Natural killer cell (primary cell): ENCODE measurements at regions not wholly inside any gene's neighbourhood (a gene's known extent, or its start where the extent isn't known, plus 50 kb on each side); places are given as distances from the start of the nearest gene placed in this dataset.

Source experiments
- ATAC-seq, 3 donors: fragments of 150-1000 bp in 2 of 3; fragments of 200-7000 bp in 1 of 3; cut with Tn5 transposase; 1 replicate in 1 of 3; 2 replicates in 2 of 3; pipeline ENCODE4 v1.10.0; 2021; ENCODE audit warnings: mild to moderate bottlenecking in 2 of 3, moderate library complexity in 2 of 3
- DNase-seq, 2 donors: peaks; one replicate each; pipeline versions ENCODE4 v3.0.0 to v3.0.0-alpha.2; 2013 to 2021; ENCODE audit warnings: mixed read lengths in 1 of 2
- H3K27ac ChIP-seq: one replicate; pipeline ENCODE4 v1.5.1; 2013; ENCODE audit warnings: mild to moderate bottlenecking, low read length
- H3K27me3 ChIP-seq: one replicate; pipeline ENCODE4 v1.6.1; 2013; ENCODE audit warnings: low read length; ENCODE audit not compliant: control insufficient read depth, insufficient read depth
- H3K36me3 ChIP-seq: one replicate; pipeline ENCODE4 v1.6.1; 2013; ENCODE audit warnings: low read length; ENCODE audit not compliant: control insufficient read depth, insufficient read depth
- H3K4me1 ChIP-seq: one replicate; pipeline ENCODE4 v1.6.1; 2013; ENCODE audit warnings: low read length; ENCODE audit not compliant: control insufficient read depth, insufficient read depth
- H3K4me3 ChIP-seq: one replicate; pipeline ENCODE4 v1.5.1; 2013; ENCODE audit warnings: low read length
- H3K9me3 ChIP-seq: one replicate; pipeline ENCODE4 v1.6.1; 2013; ENCODE audit warnings: low read length; ENCODE audit not compliant: control insufficient read depth, insufficient read depth
- H3K27ac Mint-ChIP-seq, 2 donors: one replicate each; pipeline ENCODE4 v1.8.0; 2022; ENCODE audit warnings: mild to moderate bottlenecking in 2 of 2, mixed read lengths in 2 of 2, moderate library complexity in 1 of 2
- H3K27me3 Mint-ChIP-seq, 2 donors: one replicate each; pipeline ENCODE4 v1.8.0; 2022; ENCODE audit warnings: low read depth in 2 of 2, mixed read lengths in 2 of 2
- H3K36me3 Mint-ChIP-seq: one replicate; pipeline ENCODE4 v1.8.0; 2022; ENCODE audit warnings: mixed read lengths
- H3K4me1 Mint-ChIP-seq, 2 donors: one replicate each; pipeline ENCODE4 v1.8.0; 2022; ENCODE audit warnings: mixed read lengths in 2 of 2
- H3K4me3 Mint-ChIP-seq: one replicate; pipeline ENCODE4 v1.8.0; 2022; ENCODE audit warnings: mild to moderate bottlenecking, moderate library complexity, mixed read lengths
- H3K9me3 Mint-ChIP-seq, 2 donors: one replicate each; pipeline ENCODE4 v1.8.0; 2022; ENCODE audit warnings: mixed read lengths in 2 of 2
- WGBS: methylation state at CpG from one replicate; pipeline ENCODE4 v1.1.7; 2013; ENCODE audit warnings: missing lambda C conversion rate; ENCODE audit not compliant: insufficient coverage; 5-methylcytosine and 5-hydroxymethylcytosine counted together
- intact Hi-C: fragments of 100-400 bp; cut with micrococcal nuclease; formaldehyde crosslinking; loops from one replicate; pipeline ENCODE4 v1.14.2; 2022
- TF ChIP-seq, protein P1 (sequence below): fragments of 200-600 bp; IDR thresholded peaks from one replicate; pipeline ENCODE4 v1.8.0; 2022; ENCODE audit warnings: antibody characterized with exemption

GRCh38 chr2:173432049-173432754 is 77.5 kb downstream of the CDCA7 start:
- no peaks in the 10 kb centered on the region for H3K27me3 ChIP-seq
- peaks cover 17 to 18% of the 10 kb centered on the region in 2 donors for H3K27me3 Mint-ChIP-seq
- H3K9me3 ChIP-seq = no peaks in the 10 kb centered on the region
- intact Hi-C loops = no loop called here
- TF ChIP-seq, protein P1, sequence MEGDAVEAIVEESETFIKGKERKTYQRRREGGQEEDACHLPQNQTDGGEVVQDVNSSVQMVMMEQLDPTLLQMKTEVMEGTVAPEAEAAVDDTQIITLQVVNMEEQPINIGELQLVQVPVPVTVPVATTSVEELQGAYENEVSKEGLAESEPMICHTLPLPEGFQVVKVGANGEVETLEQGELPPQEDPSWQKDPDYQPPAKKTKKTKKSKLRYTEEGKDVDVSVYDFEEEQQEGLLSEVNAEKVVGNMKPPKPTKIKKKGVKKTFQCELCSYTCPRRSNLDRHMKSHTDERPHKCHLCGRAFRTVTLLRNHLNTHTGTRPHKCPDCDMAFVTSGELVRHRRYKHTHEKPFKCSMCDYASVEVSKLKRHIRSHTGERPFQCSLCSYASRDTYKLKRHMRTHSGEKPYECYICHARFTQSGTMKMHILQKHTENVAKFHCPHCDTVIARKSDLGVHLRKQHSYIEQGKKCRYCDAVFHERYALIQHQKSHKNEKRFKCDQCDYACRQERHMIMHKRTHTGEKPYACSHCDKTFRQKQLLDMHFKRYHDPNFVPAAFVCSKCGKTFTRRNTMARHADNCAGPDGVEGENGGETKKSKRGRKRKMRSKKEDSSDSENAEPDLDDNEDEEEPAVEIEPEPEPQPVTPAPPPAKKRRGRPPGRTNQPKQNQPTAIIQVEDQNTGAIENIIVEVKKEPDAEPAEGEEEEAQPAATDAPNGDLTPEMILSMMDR = no peak
- no peaks in the 10 kb centered on the region for H3K36me3 ChIP-seq
- H3K9me3 Mint-ChIP-seq = no peaks in the 10 kb centered on the region
- no peaks in the 10 kb centered on the region for H3K36me3 Mint-ChIP-seq
- no peak for ATAC-seq
- H3K27ac ChIP-seq = no peak overlapping the region
- H3K4me1 ChIP-seq = no peaks in the 10 kb centered on the region
- H3K4me1 Mint-ChIP-seq = no peaks in the 10 kb centered on the region
- WGBS = 49% methylated on average over 6 of the region's 7 CpGs
- no peak overlapping the region for H3K27ac Mint-ChIP-seq
- no peak overlapping the region for H3K4me3 ChIP-seq
- no peak for DNase-seq
- H3K4me3 Mint-ChIP-seq = no peak overlapping the region

DNA sequence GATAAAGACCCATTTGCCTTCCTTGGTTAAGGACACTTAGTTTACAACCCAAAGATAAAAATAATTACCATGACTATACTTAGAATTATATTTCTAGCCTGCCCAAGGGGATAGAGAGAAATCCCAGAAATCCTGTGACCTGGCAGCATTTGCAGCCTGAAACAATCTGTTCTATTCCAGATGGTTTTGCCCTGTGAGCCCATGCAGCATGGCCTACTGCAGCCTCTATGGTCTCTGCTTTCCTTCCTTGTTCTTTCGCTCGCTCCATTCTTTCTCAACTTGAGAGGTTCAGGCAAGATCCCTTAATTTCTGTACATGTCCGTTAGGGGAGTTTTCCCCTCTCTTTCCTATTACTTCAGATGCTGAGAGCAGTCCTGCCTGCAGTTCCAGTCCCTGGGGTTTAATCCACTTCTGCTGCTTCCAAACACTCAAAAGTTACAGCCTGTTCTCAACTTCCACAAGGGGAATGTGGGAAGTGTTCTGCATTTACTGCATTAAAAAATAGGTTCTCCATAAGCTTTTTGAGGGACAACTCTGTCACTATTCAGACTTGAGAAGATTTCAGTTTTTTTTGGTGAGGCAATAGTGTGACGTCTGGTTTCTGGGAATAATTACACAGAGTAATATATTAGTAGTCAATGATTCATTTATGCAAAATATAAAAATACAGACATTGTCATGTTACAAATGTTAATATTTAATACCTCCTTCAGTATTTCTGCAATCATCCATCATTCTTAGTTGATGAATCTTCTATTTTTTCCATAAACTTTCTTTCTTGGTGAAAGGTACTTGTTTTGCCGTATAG is 80.3 kb downstream of the CDCA7 start:
- TF ChIP-seq, protein P1 = no peak
- H3K36me3 ChIP-seq = no peaks in the 10 kb centered on the region
- WGBS = 89% methylated on average over 4 of the region's 5 CpGs
- H3K4me3 ChIP-seq = no peak overlapping the region
- no peaks in the 10 kb centered on the region for H3K9me3 ChIP-seq
- no peaks in the 10 kb centered on the region for H3K4me1 Mint-ChIP-seq
- ATAC-seq (no peak), DNase-seq (no peak)
- H3K27ac Mint-ChIP-seq = no peak overlapping the region
- no peaks in the 10 kb centered on the region for H3K27me3 ChIP-seq
- intact Hi-C loops = no loop called here
- no peaks in the 10 kb centered on the region for H3K4me1 ChIP-seq
- H3K27ac ChIP-seq = no peak overlapping the region
- H3K4me3 Mint-ChIP-seq = no peak overlapping the region
- H3K36me3 Mint-ChIP-seq = no peaks in the 10 kb centered on the region
- H3K9me3 Mint-ChIP-seq = no peaks in the 10 kb centered on the region
- H3K27me3 Mint-ChIP-seq = peaks cover 24 to 31% of the 10 kb centered on the region in 2 donors

DNA sequence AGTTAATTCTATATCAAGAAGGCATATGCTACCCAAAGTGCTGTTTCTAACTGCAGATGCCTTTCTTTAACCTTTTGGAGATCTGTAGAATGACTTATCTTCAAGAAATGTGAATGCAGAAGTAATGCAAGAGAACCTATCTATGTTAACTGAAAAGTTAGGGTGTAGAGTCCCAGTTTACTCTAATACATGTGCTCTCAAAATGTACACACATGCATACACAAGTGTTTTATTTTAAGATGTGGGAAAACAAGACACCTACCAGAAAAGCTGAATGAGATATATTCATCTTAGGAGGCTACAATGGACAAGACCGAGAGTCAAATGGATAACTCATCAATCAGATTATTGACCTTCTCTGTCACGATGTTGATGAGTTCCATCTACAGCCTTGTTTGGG is 80.9 kb downstream of the CDCA7 start:
- Mint-ChIP-seq H3K27me3 (peaks cover 22 to 36% of the 10 kb centered on the region in 2 donors), H3K4me3 (no peak overlapping the region), H3K27ac (no peak overlapping the region), H3K36me3 (no peaks in the 10 kb centered on the region), H3K9me3 (no peaks in the 10 kb centered on the region), H3K4me1 (no peaks in the 10 kb centered on the region)
- Histone ChIP-seq H3K9me3 (no peaks in the 10 kb centered on the region), H3K27me3 (no peaks in the 10 kb centered on the region), H3K4me3 (no peak overlapping the region), H3K4me1 (no peaks in the 10 kb centered on the region), H3K27ac (no peak overlapping the region), H3K36me3 (no peaks in the 10 kb centered on the region)
- DNase-seq = no peak
- WGBS = 85% methylated on average over 2 of the region's 2 CpGs
- intact Hi-C loops = no loop called here
- ATAC-seq = no peak
- TF ChIP-seq, protein P1 = no peak
